Medulla oblongata (tissue), 1 donor: ENCODE measurements at regions not wholly inside any gene's neighbourhood (a gene's known extent, or its start where the extent isn't known, plus 50 kb on each side); places are given as distances from the start of the nearest gene placed in this dataset.
A peak's percentile ranks its signal among the peaks of the same experiment; 100 is the strongest.

Source experiments
- DNase-seq: peaks from one replicate; pipeline ENCODE4 v3.0.0-alpha.2; 2015; ENCODE audit errors: extremely low spot score

GRCh38 chr5:165913059-165913458, 2378.4 kb upstream of the WWC1 start:
- DNase-seq: no peak

- no peak for DNase-seq
These were observed 2377.0 kb upstream of the WWC1 start for GRCh38 chr5:165914456-165914855.

- DNase-seq: no peak
These were observed 2372.2 kb upstream of the WWC1 start for GRCh38 chr5:165919196-165919595.

DNA sequence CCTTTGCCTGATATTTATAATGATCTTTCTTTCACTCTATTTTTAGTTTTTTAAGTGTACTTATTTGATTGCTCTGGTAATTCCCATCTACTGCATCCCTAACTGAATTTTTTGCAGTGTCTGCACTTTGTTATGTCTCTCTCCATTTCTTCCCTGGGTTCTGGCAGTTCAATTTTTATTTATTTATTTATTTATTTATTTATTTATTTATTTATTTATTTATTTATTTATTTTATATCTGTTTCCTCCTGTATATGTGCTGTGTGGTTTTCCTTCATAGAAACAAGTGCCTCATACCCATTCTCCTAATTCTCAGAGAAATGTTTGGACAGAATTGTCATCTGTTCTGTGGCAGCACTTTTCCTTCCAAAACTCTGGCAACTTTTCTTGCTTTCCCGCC, 2370.8 kb upstream of the WWC1 start:
- no peak for DNase-seq

DNA sequence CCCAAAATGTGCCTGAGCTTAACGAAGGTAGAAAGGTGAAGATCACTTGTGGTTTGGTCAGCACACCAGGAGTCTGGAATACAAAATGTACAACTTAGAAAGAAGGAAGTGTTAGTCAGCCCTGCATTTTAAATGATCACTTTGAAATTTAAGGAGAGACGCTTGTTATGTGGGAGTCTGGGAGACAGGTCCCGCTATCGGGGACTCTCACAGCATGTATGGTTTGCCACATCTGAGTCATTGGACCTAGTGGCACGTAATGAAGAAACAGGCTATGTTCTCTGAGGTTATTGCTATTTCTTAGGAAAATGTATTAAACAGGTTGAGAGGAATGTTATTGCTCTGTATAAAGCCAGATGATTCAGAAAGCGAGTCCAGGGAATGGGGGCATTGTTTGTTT, 2362.5 kb upstream of the WWC1 start:
- no peak for DNase-seq

GRCh38 chr5:165940541-165940940, 2350.9 kb upstream of the WWC1 start:
- DNase-seq: no peak

DNA sequence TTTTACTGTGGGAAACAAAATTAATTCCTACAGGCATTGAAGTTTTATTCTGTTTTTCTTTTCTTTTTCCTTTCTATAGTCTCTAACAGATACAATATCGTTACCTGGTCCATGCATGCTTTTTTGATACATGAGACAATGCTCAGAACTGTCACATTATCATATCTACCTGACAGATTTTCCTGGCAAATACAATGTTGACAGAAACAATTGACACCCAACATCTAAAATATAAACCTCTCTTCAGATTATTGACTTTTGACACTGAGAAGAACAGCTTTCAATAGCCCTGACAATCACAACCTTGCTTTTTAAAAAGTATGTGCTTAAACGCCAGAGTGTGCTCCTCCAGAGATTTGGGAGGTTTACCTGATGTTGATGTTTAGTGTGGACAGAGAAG, 2334.6 kb upstream of the WWC1 start:
- DNase-seq: no peak

DNA sequence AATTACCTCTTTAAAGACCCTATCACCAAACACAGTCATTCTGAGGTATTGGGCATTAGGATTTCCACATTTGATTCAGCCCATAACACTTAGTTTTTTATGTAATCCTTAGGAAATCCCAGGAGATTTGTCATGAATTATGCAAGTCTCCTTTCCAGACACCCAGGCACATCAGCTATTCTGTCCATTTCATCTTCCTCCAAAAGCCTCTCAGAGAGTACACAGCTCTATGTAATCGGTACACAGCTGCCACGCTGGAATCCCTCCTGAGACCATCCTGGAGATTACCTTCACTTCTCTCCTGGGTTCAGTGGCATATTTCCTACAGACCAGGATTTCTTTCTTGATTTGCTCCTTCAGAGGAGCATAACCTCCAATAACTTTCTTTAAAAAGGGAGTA, 2309.8 kb upstream of the WWC1 start:
- DNase-seq: no peak

GRCh38 chr5:165996201-165996875, 2295.1 kb upstream of the WWC1 start:
- DNase-seq: no peak

DNA sequence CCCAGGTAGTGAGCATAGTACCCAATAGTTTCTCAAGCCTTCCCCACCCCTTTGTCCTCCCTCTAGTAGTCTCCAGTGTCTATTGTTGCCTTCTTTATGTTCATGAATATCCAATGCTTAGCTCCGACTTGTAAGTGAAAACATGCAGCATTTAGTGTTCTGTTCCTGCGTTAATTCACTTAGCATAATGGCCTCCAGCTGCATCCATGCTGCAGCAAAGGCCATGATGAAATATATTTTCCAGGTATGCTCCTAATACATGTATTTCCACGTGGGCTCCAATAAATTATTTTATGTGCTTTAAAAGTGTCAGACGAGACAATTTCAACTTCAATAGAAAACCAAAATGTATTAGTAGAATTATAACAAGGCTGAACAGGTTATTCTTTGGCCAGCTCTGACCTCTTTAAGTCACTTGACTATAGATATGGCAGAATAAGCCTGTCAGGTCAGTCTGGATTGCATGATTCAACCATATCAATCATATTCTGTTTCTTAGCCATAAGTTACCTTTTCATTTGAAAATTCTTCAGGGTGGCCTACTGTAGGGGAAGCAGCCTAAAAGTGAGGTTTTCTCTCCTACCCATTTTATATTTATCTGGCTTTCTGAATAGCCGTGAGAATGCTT, 2291.6 kb upstream of the WWC1 start:
- DNase-seq: no peak

DNA sequence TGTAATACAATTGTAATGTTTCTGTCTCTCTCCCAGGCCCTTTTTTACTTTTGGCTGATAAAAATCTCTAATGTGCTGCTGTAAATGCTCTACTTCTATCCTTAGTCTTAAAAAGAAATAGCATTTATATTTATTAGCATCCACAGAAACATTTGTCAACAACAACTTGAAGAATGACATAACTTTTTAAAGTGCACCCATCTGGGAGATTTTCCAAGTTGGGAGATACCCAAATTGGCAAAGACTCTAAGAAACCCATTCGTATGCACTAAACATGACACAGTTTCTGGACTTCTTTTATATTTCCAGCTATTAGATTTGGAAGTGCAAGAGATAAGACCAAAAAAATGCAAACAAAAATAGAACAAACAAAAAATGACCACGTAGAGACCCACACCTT, 2287.4 kb upstream of the WWC1 start:
- DNase-seq: peak; percentile 4

- DNase-seq: no peak
These were observed 2278.0 kb upstream of the WWC1 start for GRCh38 chr5:166013415-166013814.

- no peak for DNase-seq
These were observed 2277.2 kb upstream of the WWC1 start for GRCh38 chr5:166014256-166014655.

DNA sequence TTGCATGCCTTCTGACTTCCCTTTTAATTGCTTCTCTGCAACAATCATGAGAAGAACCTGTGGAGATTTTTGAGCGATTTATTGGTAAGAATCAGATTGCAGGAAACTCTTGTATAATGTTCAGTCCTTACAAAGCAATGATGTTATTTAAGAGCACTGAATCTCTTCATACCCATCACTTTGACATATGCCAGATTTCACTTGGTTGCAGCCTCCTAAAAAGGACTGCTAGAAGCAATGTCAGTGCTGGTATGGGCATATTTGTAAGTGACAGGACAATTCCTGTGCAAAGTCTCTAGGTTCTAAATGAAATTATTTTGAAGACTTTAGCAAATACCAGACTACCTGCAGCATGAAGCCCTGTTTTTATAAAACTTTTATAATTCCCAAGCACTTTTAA, 2272.7 kb upstream of the WWC1 start:
- DNase-seq: no peak

- DNase-seq: no peak
These were observed 2269.4 kb upstream of the WWC1 start for GRCh38 chr5:166022065-166022464.

- no peak for DNase-seq
These were observed 2266.5 kb upstream of the WWC1 start for GRCh38 chr5:166024970-166025369.

DNA sequence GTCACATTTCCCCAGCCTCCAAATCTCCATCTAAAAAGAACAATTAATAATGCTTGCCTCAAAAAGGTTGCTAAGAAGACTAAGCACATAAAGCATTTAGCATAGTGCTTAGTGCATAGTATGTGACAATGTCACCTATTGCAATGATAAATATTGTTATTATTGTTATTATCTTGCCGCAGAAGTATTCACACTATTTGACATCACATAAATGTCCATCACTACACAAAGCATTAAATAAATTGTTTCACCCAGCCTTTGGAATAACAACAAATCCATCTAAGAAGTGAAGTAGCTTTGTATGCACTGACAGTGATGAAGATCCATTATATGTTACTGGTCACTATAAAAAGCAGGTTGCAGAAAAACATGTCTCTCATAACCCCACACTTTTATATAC, 2263.9 kb upstream of the WWC1 start:
- no peak for DNase-seq

GRCh38 chr5:166031926-166032325, 2259.5 kb upstream of the WWC1 start:
- DNase-seq: no peak

- DNase-seq: no peak
These were observed 2258.8 kb upstream of the WWC1 start for GRCh38 chr5:166032601-166033000.

- no peak for DNase-seq
These were observed 2245.5 kb upstream of the WWC1 start for GRCh38 chr5:166045961-166046360.

- DNase-seq: no peak
These were observed 2244.5 kb upstream of the WWC1 start for GRCh38 chr5:166046956-166047355.

GRCh38 chr5:166050531-166050930, 2240.9 kb upstream of the WWC1 start:
- DNase-seq: no peak

DNA sequence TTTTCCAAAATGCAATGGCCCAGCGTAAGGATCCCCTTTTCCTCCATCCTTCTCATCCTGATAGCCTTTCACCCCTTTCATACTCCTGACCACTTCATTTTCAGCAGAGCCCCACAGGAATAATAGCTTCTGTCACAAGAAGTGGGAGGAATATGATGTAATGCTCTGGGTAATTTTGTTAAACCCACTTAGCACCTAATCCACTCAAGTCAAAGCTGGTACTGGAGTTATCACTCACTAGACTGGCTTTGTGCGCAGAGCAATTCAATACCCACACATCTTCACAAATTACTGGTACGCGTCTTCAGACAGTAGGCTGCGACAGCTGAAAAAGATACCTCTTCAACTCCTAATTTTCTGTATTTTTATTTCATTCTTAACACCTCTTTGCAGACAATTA, 2232.8 kb upstream of the WWC1 start:
- DNase-seq: no peak

DNA sequence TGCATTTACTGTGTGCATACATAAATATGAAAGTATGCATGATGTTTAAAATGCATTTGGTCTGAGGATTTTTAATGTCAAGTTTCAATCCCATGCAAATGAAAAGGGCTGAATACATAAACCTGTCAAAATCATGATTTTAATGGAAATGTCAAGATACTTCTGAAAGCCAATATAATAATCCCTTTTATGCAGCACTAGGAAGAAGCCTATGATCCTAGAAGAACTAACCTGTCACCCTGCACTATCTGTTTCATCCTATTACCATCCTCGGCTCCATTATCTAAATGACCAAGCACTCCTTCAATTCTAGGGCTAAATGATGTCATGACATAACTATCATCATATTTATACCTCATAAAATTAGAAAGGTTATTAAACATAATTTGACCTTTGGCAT, 2229.4 kb upstream of the WWC1 start:
- DNase-seq: no peak
